ENCODE measurements at regions not wholly inside any gene's neighbourhood (a gene's known extent, or its start where the extent isn't known, plus 50 kb on each side); places are given as distances from the start of the nearest gene placed in this dataset.
"Not testable (repeated sequence)": the region's sequence is repeated elsewhere in the genome, so short reads cannot be mapped to it uniquely, and the experiment has no call there.

DNA sequence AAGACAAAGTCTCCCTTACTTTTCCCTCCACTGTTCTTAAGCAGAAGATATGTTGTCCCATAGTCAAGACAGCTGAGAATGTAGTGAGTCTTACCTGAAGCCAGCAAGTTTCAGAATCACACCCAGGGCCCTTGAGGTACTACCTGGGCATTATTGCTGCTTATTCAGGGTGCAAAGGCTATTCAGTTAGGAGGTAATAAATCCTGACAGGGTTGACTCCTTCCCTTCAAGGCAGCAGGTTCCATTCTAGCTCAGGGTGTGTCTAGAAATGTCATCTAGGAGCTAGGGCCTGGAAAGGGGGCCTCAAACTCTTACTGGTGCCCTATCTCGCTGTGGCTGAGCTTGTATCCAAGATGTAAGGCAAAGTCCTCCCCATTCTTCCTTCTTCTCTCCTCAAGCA, 259.0 kb downstream of the FAT4 start:
- TF ChIP-seq JUND (IDR thresholded peaks at IDR 0.05; ENCODE audit: low read depth) = no peak
- DNase-seq (ENCODE audit: low read depth in 1 of 2, low spot score in 1 of 2) = no peak
- in situ Hi-C loops (cut with HindIII; ENCODE audit: low pct_unique_long_range_greater_than_20kb, low sequenced_read_pairs) = no loop called here

DNA sequence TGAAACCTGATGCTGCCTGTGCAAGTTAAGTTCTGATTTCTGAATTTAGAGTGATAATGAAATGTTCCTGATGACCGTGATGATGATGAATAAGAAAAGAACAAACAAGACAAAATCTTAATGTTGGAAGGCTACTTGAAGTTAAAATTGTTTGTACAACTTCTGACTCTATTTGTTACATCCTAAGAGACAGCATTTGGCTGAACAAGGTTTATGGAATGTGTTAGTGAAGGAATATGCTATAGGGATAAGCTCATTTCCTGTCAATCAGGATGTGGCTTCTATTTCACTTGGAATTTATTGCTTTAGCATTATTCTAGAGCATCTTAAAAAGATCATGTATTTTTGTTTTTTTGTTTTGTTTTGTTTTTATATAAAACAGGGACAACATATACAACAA, 267.5 kb downstream of the FAT4 start:
- in situ Hi-C loops (cut with HindIII; ENCODE audit: low pct_unique_long_range_greater_than_20kb, low sequenced_read_pairs) = no loop called here
- DNase-seq (ENCODE audit: low read depth in 1 of 2, low spot score in 1 of 2) = no peak
- no peak for TF ChIP-seq JUND (IDR thresholded peaks at IDR 0.05; ENCODE audit: low read depth)

DNA sequence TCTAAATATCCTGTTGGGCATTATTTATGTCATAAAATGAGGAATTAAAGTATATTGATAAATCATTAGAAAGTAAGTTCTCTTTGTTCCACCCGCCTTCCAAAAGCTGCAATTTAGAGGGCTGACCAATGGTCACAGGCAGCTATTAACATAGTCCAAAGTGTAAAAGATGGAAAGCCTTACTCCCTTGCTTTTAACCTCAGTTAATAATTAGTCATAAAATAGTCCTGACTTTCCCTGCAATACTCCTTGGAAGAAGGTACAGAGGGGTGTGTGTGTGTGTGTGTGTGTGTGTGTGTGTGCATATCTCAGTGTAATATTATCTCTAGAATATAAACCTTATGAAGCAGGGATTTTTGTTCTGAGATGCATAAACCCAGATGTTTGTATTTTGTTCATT, 275.4 kb downstream of the FAT4 start:
- in situ Hi-C loops (cut with HindIII; ENCODE audit: low pct_unique_long_range_greater_than_20kb, low sequenced_read_pairs) = no loop called here
- DNase-seq (ENCODE audit: low read depth in 1 of 2, low spot score in 1 of 2) = no peak
- TF ChIP-seq JUND (IDR thresholded peaks at IDR 0.05; ENCODE audit: low read depth) = no peak

DNA sequence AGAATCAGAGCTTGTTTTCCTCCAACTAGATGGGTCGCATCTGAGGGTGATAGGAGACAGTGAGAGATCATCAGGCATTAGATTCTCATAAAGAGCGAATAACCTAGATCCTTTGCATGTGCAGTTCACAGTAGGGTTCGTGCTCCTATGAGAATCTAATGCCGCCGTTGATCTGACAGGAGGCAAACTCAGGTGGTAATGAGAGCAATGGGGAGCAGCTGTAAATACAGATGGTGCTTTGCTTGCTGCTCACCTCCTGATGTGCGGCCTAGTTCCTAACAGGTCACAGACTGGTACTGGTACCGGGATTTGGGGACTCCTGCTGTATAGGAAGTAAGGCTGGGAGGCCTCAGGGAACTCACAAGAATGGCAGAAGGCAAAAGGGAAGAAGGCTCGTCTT, 276.5 kb downstream of the FAT4 start:
- in situ Hi-C loops (cut with HindIII; ENCODE audit: low pct_unique_long_range_greater_than_20kb, low sequenced_read_pairs) = no loop called here
- no peak for TF ChIP-seq JUND (IDR thresholded peaks at IDR 0.05; ENCODE audit: low read depth)
- DNase-seq (ENCODE audit: low read depth in 1 of 2, low spot score in 1 of 2) = no peak

DNA sequence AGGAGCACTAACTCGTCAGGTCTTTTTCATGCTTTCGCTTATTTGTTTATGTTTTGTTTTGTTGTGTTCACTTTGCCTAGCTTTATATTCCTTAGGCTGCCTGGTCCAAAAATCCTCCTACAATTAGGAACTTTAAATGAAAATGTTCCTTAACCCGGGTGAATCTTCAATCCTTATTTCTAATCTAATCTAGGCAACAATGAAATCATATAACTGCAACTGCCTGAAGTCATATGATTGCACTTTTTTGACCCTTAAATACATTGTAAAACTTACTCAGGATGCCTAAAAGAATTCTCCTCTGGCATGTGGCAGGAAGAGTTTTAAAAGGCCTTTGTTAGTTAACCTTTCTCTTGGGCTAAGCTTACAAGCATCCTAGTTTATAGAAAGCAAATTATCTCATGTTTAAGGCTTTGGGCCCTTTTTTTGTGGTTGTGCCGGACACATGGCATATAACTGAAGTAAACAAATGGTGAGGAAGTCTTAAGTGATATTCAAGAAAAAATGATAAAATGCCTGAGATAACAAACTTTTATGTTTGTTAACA, 279.4 kb downstream of the FAT4 start:
- in situ Hi-C loops (cut with HindIII; ENCODE audit: low pct_unique_long_range_greater_than_20kb, low sequenced_read_pairs) = no loop called here
- no peak for DNase-seq (ENCODE audit: low read depth in 1 of 2, low spot score in 1 of 2)
- no peak for TF ChIP-seq JUND (IDR thresholded peaks at IDR 0.05; ENCODE audit: low read depth)

DNA sequence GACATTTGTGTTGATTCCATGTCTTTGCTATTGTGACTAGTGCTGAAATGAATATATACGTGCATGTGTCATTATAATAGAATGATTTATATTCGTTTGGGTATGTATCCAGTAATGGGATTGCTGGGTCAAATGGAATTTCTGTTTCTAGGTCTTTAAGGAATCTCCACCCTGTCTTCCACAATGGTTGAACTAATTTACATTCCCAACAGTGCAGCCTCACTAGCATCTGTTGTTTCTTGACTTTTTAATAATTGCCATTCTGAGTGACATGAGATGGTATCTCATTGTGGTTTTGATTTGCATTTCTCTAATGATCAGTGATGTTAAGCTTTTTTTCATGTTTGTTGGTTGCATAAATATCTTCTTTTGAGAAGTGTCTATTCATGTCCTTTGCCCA, 291.2 kb downstream of the FAT4 start:
- in situ Hi-C loops (cut with HindIII; ENCODE audit: low pct_unique_long_range_greater_than_20kb, low sequenced_read_pairs); DNase-seq (ENCODE audit: low read depth in 1 of 2, low spot score in 1 of 2): not testable (repeated sequence)

DNA sequence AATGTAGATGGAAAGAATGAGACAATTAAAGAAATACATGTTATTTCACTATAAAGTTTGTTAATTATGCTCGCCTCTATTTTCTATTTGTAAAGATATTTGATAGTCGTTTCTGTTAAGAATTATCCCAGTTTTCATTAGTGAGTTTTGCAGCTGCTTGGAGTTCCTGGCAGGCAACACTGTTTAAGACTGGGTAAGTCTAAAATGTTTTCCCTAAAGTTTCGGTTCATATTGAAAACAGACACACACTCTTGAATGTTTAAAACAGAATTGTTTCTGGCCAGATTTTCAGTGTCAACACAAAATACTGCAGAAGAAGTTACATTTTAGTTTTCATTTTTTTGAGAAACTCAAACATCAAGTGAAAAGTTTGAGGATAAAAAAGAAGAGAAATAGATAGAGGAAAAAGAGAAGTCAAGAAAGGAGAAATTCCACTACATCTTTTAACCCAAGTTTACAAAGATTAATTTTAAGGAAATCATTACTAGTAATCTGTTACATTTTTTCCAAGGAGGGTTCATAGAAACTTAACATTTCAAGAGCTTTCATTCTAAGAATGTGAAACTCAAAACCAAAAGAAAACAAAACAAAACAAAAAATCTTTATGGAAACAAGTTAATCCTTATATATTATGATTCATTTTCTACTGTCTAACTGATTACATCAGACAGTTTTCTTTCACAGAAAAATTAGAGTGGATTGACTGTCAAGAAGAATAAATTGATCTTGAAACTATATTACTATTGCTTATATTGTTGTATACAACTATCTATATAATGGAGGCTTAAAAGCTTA, 305.5 kb downstream of the FAT4 start:
- TF ChIP-seq JUND (IDR thresholded peaks at IDR 0.05; ENCODE audit: low read depth) = no peak
- no peak for DNase-seq (ENCODE audit: low read depth in 1 of 2, low spot score in 1 of 2)
- in situ Hi-C loops (cut with HindIII; ENCODE audit: low pct_unique_long_range_greater_than_20kb, low sequenced_read_pairs) = no loop called here

DNA sequence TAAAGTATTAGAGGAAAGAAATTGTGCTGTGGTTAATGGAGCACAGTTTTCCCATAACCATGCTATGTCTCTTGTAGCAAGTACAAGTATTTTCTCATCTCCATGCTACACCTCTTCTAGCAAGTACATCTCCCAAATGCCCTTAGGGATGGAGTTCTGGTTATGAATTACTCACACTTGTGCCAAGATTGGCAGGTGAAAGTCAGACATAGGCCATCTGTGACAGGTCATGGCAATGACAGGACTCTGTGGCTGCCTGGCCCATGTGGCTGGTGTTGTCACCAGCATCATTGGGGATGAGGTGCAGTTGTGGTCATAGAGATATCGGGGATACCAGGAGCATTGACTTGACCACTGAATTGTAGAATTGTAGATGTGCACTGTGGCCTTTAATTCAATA, 310.2 kb downstream of the FAT4 start:
- in situ Hi-C loops (cut with HindIII; ENCODE audit: low pct_unique_long_range_greater_than_20kb, low sequenced_read_pairs) = no loop called here

DNA sequence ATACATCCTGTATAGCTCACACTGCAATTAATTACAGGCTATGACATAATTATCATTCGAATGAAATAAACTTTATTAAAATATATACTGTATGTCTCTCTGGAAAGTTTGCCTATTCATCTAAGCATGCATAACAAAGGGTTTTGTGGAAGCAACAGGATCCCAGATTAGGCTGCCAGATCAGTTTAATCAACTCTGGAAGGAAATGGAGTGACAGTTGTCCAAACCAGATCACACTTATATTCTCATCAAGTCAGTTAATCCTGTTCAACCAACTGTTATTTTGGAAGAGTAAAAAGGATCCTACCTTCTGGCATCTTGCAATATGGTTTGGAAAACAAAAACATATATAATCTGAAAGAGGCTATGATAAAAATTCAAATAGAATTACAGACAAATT, 312.2 kb downstream of the FAT4 start:
- no peak for DNase-seq (ENCODE audit: low read depth in 1 of 2, low spot score in 1 of 2)
- TF ChIP-seq JUND (IDR thresholded peaks at IDR 0.05; ENCODE audit: low read depth) = no peak
- in situ Hi-C loops (cut with HindIII; ENCODE audit: low pct_unique_long_range_greater_than_20kb, low sequenced_read_pairs) = no loop called here

More for the DNA sequence above, 310.2 kb downstream of the FAT4 start:
- TF ChIP-seq JUND (IDR thresholded peaks at IDR 0.05; ENCODE audit: low read depth) = no peak
- no peak for DNase-seq (ENCODE audit: low read depth in 1 of 2, low spot score in 1 of 2)

DNA sequence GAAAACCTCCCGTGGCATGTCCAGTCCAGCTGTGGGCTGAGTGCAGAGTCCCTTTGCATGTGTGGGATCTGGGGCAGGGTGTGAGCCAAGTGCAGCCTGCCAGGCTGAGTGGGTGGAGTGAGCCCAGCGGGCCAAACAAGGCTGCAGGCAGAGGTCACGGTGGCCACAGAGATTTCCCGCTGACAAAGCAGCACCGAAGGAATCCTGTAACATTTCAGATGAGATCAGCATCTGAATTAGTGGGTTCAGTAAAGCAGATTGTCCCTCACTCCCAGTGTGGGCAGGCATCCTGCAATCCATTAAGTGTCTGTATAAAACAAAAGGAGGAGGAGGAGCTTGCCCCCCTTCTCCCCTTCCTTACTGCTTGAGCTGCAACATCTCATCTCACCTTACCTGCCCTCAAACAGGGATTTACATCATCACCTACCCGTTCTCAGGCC, 324.4 kb downstream of the FAT4 start:
- no peak for TF ChIP-seq JUND (IDR thresholded peaks at IDR 0.05; ENCODE audit: low read depth)
- DNase-seq (ENCODE audit: low read depth in 1 of 2, low spot score in 1 of 2) = no peak
- in situ Hi-C loops (cut with HindIII; ENCODE audit: low pct_unique_long_range_greater_than_20kb, low sequenced_read_pairs) = no loop called here

DNA sequence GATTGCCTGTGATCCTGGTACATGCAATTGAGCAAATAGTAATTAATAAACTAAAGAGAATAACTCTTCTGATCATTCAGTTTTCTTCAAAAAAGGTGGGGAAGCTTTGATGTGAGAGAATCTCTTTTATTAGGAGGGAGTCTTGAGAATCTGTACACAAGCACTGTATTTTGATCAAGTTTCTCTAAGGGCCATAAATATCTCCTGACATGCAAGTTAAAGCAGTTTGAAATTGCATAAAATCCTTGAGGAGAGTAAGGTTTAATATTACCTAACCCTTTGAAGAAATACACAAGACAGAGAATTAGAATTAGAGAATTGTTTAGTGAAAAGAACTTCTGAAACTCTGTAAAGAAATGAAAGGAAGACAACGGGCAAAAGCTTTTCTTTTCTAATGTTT, 326.9 kb downstream of the FAT4 start:
- no peak for TF ChIP-seq JUND (IDR thresholded peaks at IDR 0.05; ENCODE audit: low read depth)
- in situ Hi-C loops (cut with HindIII; ENCODE audit: low pct_unique_long_range_greater_than_20kb, low sequenced_read_pairs) = no loop called here
- DNase-seq (ENCODE audit: low read depth in 1 of 2, low spot score in 1 of 2) = no peak

DNA sequence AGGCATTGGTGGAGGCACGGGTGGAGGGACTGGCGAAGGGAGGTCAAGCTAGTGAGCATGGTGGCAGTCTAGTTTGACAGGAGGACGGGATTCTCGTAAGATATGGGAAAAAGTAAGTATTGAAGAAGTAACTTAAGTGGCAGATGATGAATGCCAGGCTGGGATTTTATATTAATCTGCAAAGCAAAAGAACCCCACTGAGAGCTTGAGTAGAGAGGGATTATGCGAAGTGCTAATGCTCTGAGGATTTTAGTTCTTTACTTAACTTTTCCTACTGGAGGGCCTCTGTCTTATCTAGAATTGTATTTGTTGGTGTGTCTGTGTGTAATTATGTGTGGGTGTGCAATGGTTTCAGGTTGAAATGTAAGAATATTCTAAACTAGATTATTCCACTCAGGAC, 327.9 kb downstream of the FAT4 start:
- DNase-seq (ENCODE audit: low read depth in 1 of 2, low spot score in 1 of 2) = no peak
- in situ Hi-C loops (cut with HindIII; ENCODE audit: low pct_unique_long_range_greater_than_20kb, low sequenced_read_pairs) = no loop called here
- no peak for TF ChIP-seq JUND (IDR thresholded peaks at IDR 0.05; ENCODE audit: low read depth)

DNA sequence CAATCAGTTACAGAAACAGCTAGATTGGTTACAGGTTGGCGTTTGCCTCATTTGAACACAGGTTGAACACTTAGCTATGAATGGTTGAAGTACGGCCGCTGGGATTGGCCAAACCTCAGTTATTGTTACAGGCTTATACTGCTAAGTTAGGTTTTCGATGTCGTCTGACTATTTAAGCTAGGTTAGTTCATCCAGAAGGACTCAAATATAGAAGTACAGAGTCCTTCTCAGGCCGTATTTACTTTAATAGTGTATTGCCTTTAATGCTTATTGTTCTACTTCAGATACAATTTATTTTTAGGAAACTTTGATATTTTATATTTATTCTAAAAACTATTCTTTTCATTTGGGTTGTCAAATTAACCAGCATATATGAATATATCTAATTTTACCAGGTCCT, 334.7 kb downstream of the FAT4 start:
- DNase-seq (ENCODE audit: low read depth in 1 of 2, low spot score in 1 of 2) = no peak
- in situ Hi-C loops (cut with HindIII; ENCODE audit: low pct_unique_long_range_greater_than_20kb, low sequenced_read_pairs) = no loop called here
- TF ChIP-seq JUND (IDR thresholded peaks at IDR 0.05; ENCODE audit: low read depth) = no peak

DNA sequence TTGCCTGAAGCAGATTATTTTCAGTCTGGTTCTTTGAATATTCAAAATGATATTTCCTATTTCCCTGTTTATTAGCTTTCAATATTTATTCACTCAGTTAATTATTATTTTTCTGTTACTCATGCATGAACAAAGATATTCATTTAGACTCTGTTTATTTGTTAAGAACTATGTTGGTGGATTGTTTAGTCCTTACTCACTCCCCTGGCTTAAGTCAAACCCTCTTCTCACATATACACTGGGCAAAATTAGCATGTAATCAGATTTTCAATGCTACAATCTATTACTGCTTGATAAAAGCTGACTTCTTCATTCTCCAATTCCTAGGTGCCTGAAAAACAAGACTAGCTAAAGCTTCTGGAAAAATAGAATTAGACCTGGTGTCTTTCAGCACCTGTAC, 335.8 kb downstream of the FAT4 start:
- in situ Hi-C loops (cut with HindIII; ENCODE audit: low pct_unique_long_range_greater_than_20kb, low sequenced_read_pairs) = no loop called here
- no peak for TF ChIP-seq JUND (IDR thresholded peaks at IDR 0.05; ENCODE audit: low read depth)
- DNase-seq (ENCODE audit: low read depth in 1 of 2, low spot score in 1 of 2) = no peak

DNA sequence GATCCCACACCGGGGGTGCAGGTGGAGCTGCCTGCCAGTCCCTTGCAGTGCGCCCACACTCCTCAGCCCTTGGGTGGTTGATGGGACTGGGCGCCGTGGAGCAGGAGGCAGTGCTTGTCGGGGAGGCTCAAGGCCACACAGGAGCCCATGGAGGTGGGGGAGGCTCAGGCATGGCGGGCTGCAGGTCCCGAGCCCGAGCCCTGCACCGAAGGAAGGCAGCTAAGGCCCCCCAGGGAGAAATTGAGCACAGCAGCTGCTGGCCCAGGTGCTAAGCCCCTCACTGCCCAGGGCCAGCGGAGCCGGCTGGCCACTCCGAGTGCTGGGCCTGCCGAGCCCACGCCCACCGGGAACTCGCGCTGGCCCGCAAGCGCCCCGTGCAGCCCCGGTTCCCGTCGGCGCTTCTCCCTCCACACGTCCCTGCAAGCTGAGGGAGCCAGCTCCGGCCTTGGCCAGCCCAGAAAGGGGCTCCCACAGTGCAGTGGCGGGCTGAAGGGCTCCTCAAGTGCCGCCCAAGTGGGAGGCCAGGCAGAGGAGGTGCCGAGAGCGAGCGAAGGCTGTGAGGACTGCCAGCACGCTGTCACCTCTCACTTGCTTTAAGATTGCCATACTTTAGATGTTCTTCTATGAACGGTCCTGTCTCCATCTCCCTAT, 337.1 kb downstream of the FAT4 start:
- DNase-seq (ENCODE audit: low read depth in 1 of 2, low spot score in 1 of 2) = not testable (repeated sequence)

More for the DNA sequence above, 337.1 kb downstream of the FAT4 start:
- in situ Hi-C loops (cut with HindIII; ENCODE audit: low pct_unique_long_range_greater_than_20kb, low sequenced_read_pairs) = not testable (repeated sequence)
